Prostate gland (tissue), 2 donors: ENCODE measurements at regions not wholly inside any gene's neighbourhood (a gene's known extent, or its start where the extent isn't known, plus 50 kb on each side); places are given as distances from the start of the nearest gene placed in this dataset.
"Not testable (repeated sequence)": the region's sequence is repeated elsewhere in the genome, so short reads cannot be mapped to it uniquely, and the experiment has no call there.

Experiments used
- DNase-seq: peaks from one replicate; pipeline ENCODE4 v3.0.0-alpha.2; 2019; ENCODE audit warnings: low spot score
- H3K27ac ChIP-seq, 2 donors: fragments of 200-600 bp; sonication (generic); 2 replicates each; pipeline ENCODE4 v1.5.1; 2017 to 2019
- H3K27me3 ChIP-seq: fragments of 200-600 bp; sonication (generic); replicated peaks from 2 replicates; pipeline ENCODE4 v1.5.1; 2019; ENCODE audit not compliant: insufficient read depth
- H3K36me3 ChIP-seq, 2 donors: fragments of 200-600 bp; sonication (generic); 1 replicate in 1 of 2; 2 replicates in 1 of 2; pipeline versions ENCODE4 v1.5.1 to v1.8.1; 2017 to 2019
- H3K4me1 ChIP-seq: fragments of 200-600 bp; sonication (generic); replicated peaks from 2 replicates; pipeline ENCODE4 v1.5.1; 2019
- H3K4me3 ChIP-seq, 2 donors: fragments of 200-600 bp; sonication (generic); 2 replicates each; pipeline ENCODE4 v1.5.1; 2017 to 2019
- H3K9me3 ChIP-seq: fragments of 200-600 bp; sonication (generic); 2 replicates; pipeline ENCODE4 v1.5.1; 2017
- POLR2A ChIP-seq: fragments of 450-650 bp; IDR thresholded peaks from one replicate; pipeline ENCODE4 v1.6.1; 2016; ENCODE audit warnings: antibody characterized with exemption, mild to moderate bottlenecking
- POLR2AphosphoS5 ChIP-seq: sonication (generic); formaldehyde crosslinking; IDR thresholded peaks from one replicate; pipeline ENCODE4 v1.6.1; 2017; ENCODE audit warnings: antibody characterized with exemption
- WGBS: methylation state at CpG from one replicate; pipeline ENCODE4 v1.1.5; 2018; 5-methylcytosine and 5-hydroxymethylcytosine counted together
- intact Hi-C: fragments of 100-400 bp; cut with DNase I; formaldehyde crosslinking; loops from one replicate; pipeline ENCODE4 v1.14.2; 2022
- TF ChIP-seq, protein P1 (sequence below), 4 experiments: fragments of 200-600 bp in 2 of 4; fragments of 450-650 bp in 2 of 4; sonication (generic) in 2 of 4; IDR thresholded peaks; 1 replicate in 3 of 4; 2 replicates in 1 of 4; pipeline ENCODE4 v1.5.1; 2016 to 2019; ENCODE audit warnings: antibody characterized with exemption in 4 of 4, mild to moderate bottlenecking in 2 of 4, moderate library complexity in 2 of 4

- intact Hi-C loops, result no loop called here
- TF ChIP-seq, protein P1, sequence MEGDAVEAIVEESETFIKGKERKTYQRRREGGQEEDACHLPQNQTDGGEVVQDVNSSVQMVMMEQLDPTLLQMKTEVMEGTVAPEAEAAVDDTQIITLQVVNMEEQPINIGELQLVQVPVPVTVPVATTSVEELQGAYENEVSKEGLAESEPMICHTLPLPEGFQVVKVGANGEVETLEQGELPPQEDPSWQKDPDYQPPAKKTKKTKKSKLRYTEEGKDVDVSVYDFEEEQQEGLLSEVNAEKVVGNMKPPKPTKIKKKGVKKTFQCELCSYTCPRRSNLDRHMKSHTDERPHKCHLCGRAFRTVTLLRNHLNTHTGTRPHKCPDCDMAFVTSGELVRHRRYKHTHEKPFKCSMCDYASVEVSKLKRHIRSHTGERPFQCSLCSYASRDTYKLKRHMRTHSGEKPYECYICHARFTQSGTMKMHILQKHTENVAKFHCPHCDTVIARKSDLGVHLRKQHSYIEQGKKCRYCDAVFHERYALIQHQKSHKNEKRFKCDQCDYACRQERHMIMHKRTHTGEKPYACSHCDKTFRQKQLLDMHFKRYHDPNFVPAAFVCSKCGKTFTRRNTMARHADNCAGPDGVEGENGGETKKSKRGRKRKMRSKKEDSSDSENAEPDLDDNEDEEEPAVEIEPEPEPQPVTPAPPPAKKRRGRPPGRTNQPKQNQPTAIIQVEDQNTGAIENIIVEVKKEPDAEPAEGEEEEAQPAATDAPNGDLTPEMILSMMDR (IDR thresholded peaks at IDR 0.05), result no peak
- TF ChIP-seq POLR2AphosphoS5 (no peak), POLR2A (no peak)
- 75% methylated on average over 3 of the region's 3 CpGs for WGBS
- Histone ChIP-seq H3K36me3 (no peaks in the 10 kb centered on the region), H3K27me3 (no peaks in the 10 kb centered on the region), H3K4me1 (no peaks in the 10 kb centered on the region), H3K4me3 (no peak overlapping the region), H3K27ac (no peak overlapping the region), H3K9me3 (no peaks in the 10 kb centered on the region)
- no peak for DNase-seq
Measured at GRCh38 chr9:104351726-104352125, 152.3 kb upstream of the OR13F1 start.

DNA sequence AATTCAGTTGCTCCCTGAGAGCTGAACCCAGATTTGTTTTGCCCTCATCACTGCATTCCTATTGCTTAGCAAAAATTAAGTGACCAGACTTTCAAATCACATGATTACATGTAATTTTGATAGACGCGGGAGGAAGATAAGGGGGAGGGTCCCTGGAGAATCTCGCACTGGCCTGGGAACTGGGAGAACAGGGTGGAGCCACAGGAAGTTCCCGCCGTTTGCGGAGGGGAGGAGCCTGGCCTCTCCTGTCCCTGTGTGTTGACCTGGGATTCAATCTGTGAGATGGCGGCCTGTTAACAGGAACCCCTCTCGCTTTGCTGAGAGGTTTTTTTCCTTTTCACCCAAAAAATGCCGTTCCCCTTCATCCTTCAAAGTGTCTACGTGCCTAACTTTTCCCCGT is 142.9 kb upstream of the OR13F1 start:
- Histone ChIP-seq H3K27me3 (no peaks in the 10 kb centered on the region), H3K9me3 (no peaks in the 10 kb centered on the region), H3K4me1 (no peaks in the 10 kb centered on the region), H3K27ac (no peak overlapping the region), H3K4me3 (no peak overlapping the region), H3K36me3 (no peaks in the 10 kb centered on the region)
- intact Hi-C loops, result no loop called here
- no peak for DNase-seq
- TF ChIP-seq, protein P1 (IDR thresholded peaks at IDR 0.05), result no peak
- TF ChIP-seq POLR2AphosphoS5 (no peak), POLR2A (no peak)
- 91% methylated on average over 11 of the region's 11 CpGs for WGBS

- WGBS, result 93% methylated on average over 19 of the region's 28 CpGs
- intact Hi-C loops, result no loop called here
- no peak overlapping the region for H3K4me3 ChIP-seq
- H3K27ac ChIP-seq, result no peak overlapping the region
- no peaks in the 10 kb centered on the region for H3K9me3 ChIP-seq
- no peaks in the 10 kb centered on the region for H3K36me3 ChIP-seq
- TF ChIP-seq, protein P1 (IDR thresholded peaks at IDR 0.05), result no peak
- no peak for TF ChIP-seq POLR2A
- no peak for TF ChIP-seq POLR2AphosphoS5
- no peak for DNase-seq
- no peaks in the 10 kb centered on the region for H3K27me3 ChIP-seq
- H3K4me1 ChIP-seq, result no peaks in the 10 kb centered on the region
Measured at GRCh38 chr9:104362912-104363472, 141.1 kb upstream of the OR13F1 start.

GRCh38 chr9:104367507-104367906 is 136.6 kb upstream of the OR13F1 start:
- no peaks in the 10 kb centered on the region for H3K9me3 ChIP-seq
- DNase-seq, result no peak
- no peaks in the 10 kb centered on the region for H3K27me3 ChIP-seq
- H3K36me3 ChIP-seq, result no peaks in the 10 kb centered on the region
- intact Hi-C loops, result no loop called here
- no peak for TF ChIP-seq POLR2AphosphoS5
- TF ChIP-seq POLR2A, result no peak
- TF ChIP-seq, protein P1 (IDR thresholded peaks at IDR 0.05), result no peak
- H3K4me1 ChIP-seq, result no peaks in the 10 kb centered on the region
- no peak overlapping the region for H3K27ac ChIP-seq
- H3K4me3 ChIP-seq, result no peak overlapping the region

- H3K27me3 ChIP-seq, H3K4me3 ChIP-seq, H3K4me1 ChIP-seq, DNase-seq, H3K9me3 ChIP-seq, H3K27ac ChIP-seq, H3K36me3 ChIP-seq, intact Hi-C loops: not testable (repeated sequence)
- WGBS, result 94% methylated on average over 3 of the region's 3 CpGs
Measured at GRCh38 chr9:104368318-104368717, 135.7 kb upstream of the OR13F1 start.
